Inflammatory macrophage treated with lipopolysaccharide for 4 hours (primary cell): ENCODE measurements at regions not wholly inside any gene's neighbourhood (a gene's known extent, or its start where the extent isn't known, plus 50 kb on each side); places are given as distances from the start of the nearest gene placed in this dataset.
A peak's percentile ranks its signal among the peaks of the same experiment; 100 is the strongest.
"Not testable (repeated sequence)": the region's sequence is repeated elsewhere in the genome, so short reads cannot be mapped to it uniquely, and the experiment has no call there.

Source experiments
- DNase-seq: peaks from one replicate; pipeline ENCODE4 v3.0.0-alpha.2; 2020

DNA sequence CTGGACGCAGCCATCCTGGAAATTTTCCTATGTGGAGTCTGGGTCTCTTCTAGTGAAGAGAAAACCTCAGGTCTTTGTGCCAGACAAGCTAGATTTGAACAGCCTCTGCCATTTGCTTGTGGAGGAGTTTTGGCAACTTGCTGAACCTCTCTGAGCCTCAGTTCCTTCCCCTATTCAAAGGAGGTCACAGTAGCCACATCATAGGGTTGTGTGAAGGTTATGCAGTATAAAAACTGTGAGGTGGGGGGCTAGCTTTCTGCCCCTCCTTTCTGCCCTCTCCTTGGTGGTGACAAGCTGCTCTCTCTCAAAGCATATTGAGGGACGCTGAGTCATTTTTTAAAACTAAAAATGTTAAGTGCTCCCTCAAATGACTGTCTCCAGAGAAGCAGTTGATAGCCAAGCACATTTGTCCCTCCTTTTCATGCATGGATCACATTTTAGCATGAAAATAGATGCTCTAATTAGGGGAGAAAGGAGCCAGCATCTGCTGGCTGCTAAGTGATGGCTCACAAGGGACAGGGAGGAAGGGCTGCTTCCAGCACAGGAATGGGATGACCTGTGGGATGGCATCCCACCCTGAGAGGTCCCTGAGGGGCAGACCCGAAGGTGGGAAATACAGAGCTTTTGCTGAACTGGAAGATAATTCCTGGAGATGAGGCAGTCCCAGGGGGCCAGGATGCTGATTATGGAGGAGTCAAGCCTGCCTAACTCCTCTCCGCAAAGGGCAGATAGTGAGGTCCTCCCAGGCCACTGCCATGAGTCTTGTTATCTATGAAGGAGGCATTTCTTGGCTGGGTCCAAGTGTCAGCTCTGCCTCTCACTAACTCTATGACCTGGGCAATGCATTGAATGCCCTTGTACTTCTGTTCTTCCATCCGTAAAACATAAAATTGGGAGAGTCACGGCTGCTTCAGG is 218.8 kb downstream of the RAB11FIP4 start:
- DNase-seq, result no peak

DNA sequence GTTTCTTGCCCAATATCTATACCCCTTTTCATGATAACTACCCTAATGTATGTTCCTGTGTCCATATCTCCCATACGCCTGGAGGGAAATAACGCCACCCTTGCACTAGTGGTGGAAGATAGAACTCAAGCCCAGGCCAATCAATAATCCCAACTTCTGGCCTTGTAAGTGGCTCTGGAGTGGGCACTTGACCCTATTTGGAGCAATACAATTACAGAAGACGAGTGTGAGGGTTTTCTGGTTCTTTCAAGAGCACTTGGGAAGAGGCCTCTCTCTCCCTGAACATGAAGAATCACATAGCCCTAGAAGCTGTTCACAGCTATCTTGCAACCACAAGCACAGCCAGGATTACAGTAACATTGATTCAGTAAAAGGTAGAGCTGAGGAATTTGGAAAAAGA is 217.9 kb downstream of the RAB11FIP4 start:
- DNase-seq, result no peak

DNA sequence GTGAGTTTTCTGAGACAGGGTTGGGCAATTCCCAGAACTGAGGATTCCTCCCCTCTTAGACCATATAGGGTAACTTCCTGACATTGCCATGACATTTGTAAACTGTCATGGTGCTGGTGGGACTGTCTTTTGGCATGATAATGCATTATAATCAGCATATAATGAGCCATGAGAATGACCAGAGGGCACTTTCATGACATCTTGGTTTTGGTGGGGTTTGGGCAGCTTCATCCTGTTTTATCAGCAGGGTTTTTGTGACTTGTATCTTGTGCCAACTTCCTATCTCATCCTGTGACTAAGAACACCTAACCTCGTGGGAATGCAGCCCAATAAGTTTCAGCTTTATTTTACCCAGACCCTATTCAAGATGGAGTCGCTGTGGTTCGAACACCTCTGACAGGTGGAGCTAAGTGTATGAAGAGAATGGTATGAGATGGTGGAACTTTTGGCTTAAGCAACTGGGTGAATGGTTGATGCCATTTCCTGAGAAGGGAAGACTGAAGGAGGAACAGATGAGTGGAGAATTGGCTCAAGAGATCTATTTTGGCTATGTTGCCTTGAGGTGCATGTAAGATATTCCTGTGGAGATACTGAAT is 217.3 kb downstream of the RAB11FIP4 start:
- DNase-seq, result no peak

DNA sequence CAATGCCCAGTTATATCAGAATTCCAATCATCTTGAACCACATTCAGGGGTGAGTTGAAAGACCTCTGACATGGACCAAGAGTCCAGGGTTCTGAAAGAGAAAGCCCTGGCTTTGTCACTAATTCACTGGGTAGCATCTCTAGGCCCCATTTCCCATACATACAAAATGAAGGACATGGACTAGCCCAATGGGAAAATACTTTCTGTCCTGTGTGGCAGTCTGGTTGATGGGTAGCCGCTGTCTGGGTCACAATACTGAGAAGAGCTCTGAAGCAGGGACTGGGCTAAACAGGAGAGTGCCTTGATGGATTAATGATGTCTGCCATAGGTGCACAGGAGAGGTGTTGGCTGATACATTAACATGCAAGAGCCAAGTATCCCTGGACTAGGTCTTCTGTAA is 214.3 kb downstream of the RAB11FIP4 start:
- no peak for DNase-seq

DNA sequence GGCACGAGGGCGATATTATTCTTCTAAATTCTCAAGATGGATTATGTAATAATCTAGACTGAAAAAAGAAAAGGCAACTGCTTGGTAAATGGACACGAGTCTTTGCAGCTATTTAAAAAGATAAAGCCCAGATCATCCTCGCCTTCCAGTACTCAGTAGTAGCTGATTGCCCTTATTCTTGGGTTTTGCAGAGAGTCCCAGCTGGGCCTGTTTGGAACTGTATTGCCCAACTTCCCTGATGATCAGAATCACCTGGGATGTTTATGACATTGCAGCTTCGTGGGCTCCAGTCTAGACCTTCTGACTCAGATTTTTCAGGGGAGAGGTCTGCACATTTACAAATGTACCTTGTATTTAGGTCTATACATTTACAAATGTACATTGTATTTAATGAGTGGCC is 213.5 kb downstream of the RAB11FIP4 start:
- no peak for DNase-seq

DNA sequence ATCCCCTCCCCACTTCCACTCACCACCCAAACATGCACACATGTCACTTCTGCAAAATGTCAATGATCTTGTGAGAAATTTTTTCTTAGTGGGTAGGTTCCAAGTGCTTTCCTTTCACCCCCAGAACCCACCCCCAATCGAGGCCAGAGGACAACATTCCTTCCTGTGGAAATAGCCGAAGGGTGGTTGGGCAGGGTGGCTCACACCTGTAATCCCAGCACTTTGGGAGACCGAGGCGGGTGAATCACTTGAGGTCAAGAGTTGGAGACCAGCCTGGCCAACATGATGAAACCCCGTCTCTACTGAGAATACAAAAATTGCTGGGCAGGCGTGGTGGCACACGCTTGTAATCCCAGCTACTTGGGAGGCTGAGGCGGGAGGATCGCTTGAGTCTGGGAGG is 208.7 kb downstream of the RAB11FIP4 start:
- not testable (repeated sequence) for DNase-seq

DNA sequence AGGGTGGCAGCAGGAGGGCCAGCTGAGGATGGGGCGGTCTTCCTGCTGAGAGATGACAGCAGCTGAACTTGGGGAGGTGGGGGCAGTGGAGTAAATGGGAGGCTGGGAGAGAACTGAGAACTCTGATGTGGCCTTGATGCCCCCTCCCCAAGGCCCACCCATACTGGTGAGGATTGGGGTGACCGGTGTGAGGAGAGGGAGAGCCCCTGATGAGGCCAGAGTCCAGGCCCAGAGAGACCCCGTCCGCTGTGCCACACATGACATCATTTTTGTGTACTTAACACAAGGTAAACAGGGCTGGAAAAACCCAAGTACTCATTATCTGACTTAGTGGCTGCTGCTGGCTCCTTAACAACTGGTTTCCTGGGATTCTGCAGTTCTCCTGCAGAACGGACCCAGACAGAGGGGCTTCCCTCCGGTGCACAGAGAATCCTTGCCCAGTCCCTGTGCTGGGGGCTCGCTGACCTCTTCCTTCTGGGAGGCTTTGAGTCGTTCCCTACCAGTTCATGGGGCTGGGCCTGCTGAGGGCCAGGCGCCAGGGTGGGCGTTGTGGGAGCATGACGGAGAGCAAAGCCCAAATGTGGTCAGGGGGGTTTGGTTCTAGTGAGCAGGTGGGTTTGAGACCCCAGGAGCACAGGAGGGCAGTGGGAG is 207.6 kb downstream of the RAB11FIP4 start:
- no peak for DNase-seq

DNA sequence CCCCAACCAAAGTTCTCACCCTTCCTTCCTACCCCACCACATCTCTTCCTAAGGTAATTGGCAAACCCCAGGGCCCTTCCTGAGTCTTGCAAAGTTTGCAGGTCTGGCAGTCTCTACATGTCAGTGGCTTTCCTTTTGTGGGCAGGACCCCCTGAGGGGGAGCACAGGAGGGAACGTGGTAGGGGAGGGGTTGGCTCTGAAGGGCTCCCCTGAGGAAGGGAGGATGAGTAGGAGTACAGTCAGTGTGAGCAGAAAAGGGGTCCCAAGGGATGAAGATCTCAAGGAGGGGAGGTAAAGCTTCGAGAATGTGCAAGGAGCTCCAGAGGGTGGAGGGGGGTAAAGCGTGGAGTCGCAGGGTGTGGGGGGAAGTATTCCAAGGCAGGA is 206.9 kb downstream of the RAB11FIP4 start:
- no peak for DNase-seq

DNA sequence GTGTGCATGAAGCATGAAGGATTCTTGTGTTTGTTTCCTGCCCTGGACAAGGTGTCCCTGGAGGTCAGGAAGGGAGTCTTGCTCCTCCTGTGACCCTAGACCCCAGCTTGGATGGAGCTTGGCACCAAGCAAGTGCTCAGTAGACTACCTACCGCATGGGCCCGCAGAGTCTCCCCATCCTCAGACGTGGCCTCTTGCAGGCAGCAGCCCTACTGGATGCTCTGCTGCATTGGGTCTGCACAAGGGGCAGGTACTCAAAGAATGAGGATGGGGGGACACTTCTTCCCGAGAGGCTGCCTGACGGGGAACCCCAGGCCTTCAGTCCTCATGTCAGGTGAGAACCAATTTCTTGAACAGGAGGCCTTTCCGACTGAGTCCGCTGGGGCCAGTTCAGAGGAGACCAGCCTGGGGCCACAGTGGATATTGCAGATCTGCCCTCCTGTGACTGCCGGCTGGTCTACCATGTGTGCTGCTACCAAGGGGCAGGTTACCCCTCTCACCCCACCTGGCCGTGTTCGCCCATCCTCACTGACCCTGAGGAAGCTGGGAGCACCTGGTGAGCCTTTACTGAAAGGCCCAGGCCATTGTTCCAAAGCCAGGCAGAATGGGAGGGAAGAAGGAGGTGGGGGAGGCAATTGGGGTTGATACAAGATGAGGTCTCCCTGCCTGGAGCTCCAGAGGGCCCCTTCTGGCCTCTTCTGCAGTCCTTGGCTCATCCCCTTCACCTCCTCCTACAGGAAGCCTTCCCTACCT is 206.3 kb downstream of the RAB11FIP4 start:
- no peak for DNase-seq

DNA sequence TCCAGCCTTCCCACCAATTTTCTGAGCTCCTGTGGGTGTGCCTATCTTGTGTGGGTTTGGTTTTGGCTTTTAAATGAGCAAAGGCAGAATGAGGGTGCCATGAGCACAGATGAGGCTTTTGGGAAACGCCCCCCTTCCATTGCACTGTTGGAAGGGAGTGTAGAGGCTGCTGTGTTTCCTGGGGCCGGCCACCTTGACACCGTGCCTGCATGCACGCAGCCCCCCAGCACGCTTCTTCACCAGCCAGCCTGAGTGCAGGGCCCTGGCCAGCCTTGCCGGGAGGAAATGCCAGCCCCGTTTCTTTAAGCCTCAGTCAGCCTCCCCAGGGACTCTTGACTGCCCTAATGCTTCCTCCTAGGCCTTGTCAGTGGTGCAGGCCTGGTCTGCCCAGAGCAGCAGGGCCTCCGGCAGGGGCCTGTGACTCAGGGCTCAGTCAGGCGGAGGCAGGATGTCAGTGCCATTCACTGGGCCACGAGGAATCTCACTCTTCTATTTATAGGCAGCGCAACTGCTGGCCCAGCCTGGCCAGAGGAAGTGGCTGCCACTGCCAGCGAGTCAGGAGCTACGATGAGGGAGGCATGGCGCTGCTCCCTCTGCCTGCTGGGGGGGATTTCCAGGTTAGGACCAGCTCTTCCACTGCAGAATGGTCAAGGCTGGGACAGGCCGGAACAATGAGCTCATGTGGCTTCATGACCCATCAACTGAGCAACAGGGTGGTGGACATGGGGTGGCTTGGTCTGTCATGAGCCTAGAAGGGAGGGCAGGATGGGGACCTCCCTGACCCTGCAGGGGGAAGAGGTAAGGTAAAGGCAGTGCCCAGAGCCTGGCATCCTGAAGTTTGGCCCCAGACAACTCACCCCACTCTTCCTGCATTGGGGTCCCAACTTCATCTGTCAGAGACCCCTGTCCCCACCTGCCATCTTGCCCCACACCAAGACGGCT is 205.2 kb downstream of the RAB11FIP4 start:
- peak; percentile 98 for DNase-seq

DNA sequence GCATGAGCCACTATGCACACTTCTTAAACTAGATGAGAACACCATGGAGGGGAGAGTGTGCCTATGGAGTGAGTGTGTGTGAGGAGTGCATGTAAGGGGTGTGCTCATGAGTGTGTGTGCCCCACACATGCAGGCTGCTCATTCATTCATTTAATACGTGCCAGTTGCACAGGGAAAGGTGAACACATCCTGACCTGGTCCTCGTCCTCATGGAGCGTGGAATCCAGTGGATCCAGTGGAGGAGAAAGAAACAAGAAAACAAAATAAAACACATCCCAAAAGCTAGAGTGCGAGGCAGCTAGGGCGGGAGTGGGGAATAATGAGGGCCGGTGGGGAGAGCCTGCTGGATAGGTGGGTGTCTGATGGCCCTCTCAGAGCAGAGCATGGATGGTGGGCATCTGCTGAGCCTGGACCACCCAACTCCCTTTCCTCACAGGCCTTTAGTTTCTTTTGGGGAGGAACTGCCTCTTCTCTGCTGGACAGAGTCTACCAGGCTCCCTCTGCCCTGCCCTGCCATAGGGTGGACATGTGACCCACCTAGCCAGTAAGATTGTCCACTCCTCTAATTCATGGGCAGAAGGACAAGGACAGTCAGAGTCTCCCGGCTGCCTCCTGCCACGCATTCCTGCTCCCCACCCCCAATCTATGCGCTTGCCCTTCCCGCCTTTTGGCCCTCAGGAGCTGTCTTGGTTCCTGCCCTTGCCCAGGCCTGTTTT is 204.3 kb downstream of the RAB11FIP4 start:
- DNase-seq, result no peak

DNA sequence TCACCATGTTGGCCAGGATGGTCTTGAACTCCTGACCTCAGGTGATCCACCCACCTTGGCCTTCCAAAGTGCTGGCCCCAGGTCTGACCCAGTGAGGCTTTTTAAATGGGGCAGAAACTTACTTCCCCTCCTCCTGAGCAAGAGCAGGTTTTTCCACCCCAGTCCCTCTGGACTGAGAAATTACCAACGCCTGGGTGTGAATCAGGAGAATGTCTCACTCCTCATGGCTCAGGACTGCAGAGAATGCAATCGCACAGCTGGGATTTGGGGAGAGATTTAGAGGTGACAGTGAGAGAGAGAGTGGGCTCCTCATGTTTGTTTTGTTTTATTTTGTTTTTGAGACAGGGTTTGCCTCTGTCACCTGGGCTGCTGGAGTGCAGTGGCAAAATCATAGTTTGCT is 203.6 kb downstream of the RAB11FIP4 start:
- no peak for DNase-seq

DNA sequence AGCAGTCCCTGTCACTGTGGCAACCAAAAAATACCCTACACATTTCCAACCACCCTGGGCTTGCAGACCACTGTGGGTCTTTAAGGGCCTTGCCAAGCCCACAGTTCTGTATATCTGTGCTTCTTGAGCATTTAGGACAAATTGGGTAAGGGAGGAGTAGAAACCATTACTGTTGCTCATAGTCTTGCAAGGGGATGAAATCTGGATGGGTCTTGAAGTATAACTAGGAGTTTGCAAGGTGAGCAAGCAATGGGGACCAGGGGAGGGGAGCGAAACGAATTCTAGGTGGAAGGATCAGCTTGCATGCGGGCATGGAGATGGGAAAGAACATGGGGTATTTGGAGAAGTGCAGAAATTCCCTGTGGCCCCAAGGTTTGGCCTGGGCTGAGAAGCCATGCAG is 202.9 kb downstream of the RAB11FIP4 start:
- DNase-seq, result no peak

DNA sequence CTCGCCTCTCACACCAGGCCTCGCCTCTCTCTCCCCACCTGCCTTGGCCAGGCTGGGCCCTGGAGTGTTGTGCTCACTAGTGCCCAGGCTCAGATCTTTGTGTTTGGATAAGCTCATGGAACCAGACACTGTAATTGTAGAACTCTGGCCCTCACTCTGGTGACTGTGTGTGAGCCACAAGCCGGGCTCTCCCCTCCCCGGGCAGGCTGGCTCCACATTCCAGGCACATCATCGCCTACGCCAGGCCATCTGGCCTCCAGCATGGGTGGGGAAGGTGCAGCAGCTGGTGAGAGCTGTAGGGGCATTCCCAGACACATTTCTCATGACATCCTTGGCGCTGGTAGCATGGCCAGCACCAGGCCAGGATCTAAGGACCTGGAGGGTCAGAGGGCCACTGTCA is 202.3 kb downstream of the RAB11FIP4 start:
- no peak for DNase-seq

DNA sequence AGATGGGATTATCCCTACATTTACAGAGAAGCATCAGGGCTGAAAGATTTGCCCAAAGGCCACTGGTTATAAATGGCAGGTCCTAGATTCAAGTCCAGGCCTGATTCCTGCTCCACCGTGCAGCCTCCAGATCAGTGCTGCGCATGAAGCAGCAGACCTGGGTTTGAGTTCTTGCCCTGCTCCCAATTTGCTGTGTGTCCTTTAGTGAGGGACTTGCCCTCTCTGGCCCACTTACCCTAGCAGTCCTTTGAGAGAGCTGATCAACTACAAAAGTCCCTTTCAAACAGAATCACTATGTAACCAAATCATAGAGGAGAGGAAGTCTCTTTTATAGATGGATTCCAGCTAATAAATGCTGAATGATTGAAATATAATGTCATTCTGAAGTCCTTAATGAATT is 200.4 kb downstream of the RAB11FIP4 start:
- no peak for DNase-seq

DNA sequence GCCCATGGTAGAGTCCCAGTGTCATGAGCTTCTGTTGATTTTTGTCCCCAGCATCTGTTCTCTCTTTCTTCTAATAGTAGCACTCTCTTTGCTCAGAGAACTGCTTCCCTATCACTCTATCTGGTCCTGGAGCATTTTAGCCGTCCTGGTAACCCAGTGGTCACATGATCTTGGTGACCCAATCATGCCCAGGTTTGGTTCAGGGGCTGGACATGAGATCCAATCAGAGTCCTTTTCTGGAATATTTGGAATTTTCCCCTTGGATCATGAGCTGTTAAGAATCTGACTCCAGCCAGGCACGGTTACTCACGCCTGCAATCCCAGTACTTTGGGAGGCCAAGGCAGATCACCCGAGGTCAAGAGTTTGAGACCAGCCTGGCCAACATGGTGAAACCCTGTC is 197.0 kb downstream of the RAB11FIP4 start:
- DNase-seq, result no peak

DNA sequence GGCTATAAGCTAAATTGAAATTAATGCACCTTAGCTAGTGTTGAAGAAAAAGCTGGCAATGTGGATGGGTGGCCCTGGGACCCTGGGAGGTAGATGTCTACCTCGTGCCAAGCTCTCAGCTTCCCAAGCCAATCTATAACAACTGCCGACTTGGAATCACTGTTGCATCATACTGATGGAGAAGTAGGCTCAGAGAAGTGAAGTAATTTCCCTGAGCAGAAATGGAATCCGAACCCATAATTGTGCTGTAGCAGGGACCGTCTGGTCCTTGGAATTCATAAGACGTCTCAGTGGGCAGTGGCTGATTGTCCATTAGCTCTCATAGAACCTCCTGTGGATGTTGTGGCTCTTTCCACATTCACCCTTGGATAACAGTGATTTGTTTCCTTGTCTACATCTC is 196.6 kb downstream of the RAB11FIP4 start:
- DNase-seq, result peak; percentile 16
